IMR-90 (cell line): ENCODE measurements at regions not wholly inside any gene's neighbourhood (a gene's known extent, or its start where the extent isn't known, plus 50 kb on each side); places are given as distances from the start of the nearest gene placed in this dataset.

ENCODE experiments used
- BHLHE40 ChIP-seq: fragments of 150-350 bp; IDR thresholded peaks from 2 replicates; pipeline ENCODE4 v1.6.1; 2016; ENCODE audit warnings: mild to moderate bottlenecking, low read depth, low read length
- CEBPB ChIP-seq: IDR thresholded peaks from 2 replicates; pipeline ENCODE4 v1.6.1; 2012; ENCODE audit warnings: low read depth, low read length, improper control_type of control experiment
- MAFK ChIP-seq: IDR thresholded peaks from 2 replicates; pipeline ENCODE4 v1.6.1; 2012; ENCODE audit warnings: low read depth, low read length, improper control_type of control experiment
- MAZ ChIP-seq: IDR thresholded peaks from 2 replicates; pipeline ENCODE4 v1.6.1; 2012; ENCODE audit warnings: low read depth, mild to moderate bottlenecking, low read length, improper control_type of control experiment, moderate library complexity, borderline replicate concordance
- MXI1 ChIP-seq: IDR thresholded peaks from 2 replicates; pipeline ENCODE4 v1.6.1; 2012; ENCODE audit warnings: low read depth, mild to moderate bottlenecking, low read length, moderate library complexity, borderline replicate concordance
- POLR2A ChIP-seq: IDR thresholded peaks from 2 replicates; pipeline ENCODE4 v1.6.1; 2012; ENCODE audit warnings: mild to moderate bottlenecking, low read depth, low read length
- RAD21 ChIP-seq: IDR thresholded peaks from 2 replicates; pipeline ENCODE4 v1.6.1; 2012; ENCODE audit warnings: low read length, improper control_type of control experiment
- RCOR1 ChIP-seq: IDR thresholded peaks from 2 replicates; pipeline ENCODE4 v1.6.1; 2012; ENCODE audit warnings: mild to moderate bottlenecking, low read length, improper control_type of control experiment; ENCODE audit not compliant: insufficient replicate concordance
- RFX5 ChIP-seq: IDR thresholded peaks from 2 replicates; pipeline ENCODE4 v1.8.0; 2012; ENCODE audit warnings: low read depth, mild to moderate bottlenecking, low read length, moderate library complexity
- SMC3 ChIP-seq: fragments of 150-350 bp; IDR thresholded peaks from 2 replicates; pipeline ENCODE4 v1.6.1; 2016; ENCODE audit warnings: low read depth, mild to moderate bottlenecking, antibody characterized with exemption, low read length, moderate library complexity
- TF ChIP-seq, protein P1 (sequence below): conservative IDR thresholded peaks from 2 replicates; pipeline ENCODE4 v1.5.1; 2012; ENCODE audit warnings: mild to moderate bottlenecking, low read depth, low read length, improper control_type of control experiment
- TF ChIP-seq, protein P2 (sequence below): fragments of 150-350 bp; IDR thresholded peaks from 2 replicates; pipeline ENCODE4 v1.6.1; 2017; ENCODE audit warnings: mild to moderate bottlenecking, antibody characterized with exemption, low read length, low read depth

DNA sequence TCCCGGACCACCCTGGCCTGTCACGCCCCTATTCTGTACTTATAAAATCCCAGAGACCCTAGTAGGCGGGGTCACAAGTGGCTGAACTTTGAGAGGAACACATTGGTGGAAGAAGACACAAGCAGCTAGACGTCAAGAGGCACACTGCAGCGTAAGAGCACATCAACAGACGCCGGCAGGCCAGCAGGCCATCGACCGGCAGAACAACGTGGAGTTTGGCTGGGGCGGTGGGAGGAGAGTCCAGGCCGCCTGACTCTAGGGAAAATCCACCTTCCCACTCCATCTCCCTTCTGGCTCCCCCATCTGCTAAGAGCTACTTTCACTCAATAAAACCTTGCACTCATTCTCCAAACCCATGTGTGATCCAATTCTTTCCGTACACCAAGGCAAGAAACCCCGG lies 601.8 kb upstream of the CDH2 start:
- TF ChIP-seq, protein P1, sequence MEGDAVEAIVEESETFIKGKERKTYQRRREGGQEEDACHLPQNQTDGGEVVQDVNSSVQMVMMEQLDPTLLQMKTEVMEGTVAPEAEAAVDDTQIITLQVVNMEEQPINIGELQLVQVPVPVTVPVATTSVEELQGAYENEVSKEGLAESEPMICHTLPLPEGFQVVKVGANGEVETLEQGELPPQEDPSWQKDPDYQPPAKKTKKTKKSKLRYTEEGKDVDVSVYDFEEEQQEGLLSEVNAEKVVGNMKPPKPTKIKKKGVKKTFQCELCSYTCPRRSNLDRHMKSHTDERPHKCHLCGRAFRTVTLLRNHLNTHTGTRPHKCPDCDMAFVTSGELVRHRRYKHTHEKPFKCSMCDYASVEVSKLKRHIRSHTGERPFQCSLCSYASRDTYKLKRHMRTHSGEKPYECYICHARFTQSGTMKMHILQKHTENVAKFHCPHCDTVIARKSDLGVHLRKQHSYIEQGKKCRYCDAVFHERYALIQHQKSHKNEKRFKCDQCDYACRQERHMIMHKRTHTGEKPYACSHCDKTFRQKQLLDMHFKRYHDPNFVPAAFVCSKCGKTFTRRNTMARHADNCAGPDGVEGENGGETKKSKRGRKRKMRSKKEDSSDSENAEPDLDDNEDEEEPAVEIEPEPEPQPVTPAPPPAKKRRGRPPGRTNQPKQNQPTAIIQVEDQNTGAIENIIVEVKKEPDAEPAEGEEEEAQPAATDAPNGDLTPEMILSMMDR: no peak
- TF ChIP-seq MAZ (no peak), CEBPB (no peak), SMC3 (no peak), POLR2A (no peak), RAD21 (no peak), BHLHE40 (no peak), RFX5 (no peak), RCOR1 (no peak), MXI1 (no peak), MAFK (no peak)
- TF ChIP-seq, protein P2, sequence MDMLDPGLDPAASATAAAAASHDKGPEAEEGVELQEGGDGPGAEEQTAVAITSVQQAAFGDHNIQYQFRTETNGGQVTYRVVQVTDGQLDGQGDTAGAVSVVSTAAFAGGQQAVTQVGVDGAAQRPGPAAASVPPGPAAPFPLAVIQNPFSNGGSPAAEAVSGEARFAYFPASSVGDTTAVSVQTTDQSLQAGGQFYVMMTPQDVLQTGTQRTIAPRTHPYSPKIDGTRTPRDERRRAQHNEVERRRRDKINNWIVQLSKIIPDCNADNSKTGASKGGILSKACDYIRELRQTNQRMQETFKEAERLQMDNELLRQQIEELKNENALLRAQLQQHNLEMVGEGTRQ: no peak
